H1 (cell line): ENCODE measurements at regions not wholly inside any gene's neighbourhood (a gene's known extent, or its start where the extent isn't known, plus 50 kb on each side); places are given as distances from the start of the nearest gene placed in this dataset.

Experiments
- ATF2 ChIP-seq: IDR thresholded peaks from 2 replicates; pipeline ENCODE4 v1.6.1; 2012; ENCODE audit warnings: low read length, inconsistent platforms
- BACH1 ChIP-seq: IDR thresholded peaks from 2 replicates; pipeline ENCODE4 v1.6.1; 2012; ENCODE audit warnings: low read length, improper control_type of control experiment
- CTBP2 ChIP-seq: IDR thresholded peaks from 2 replicates; pipeline ENCODE4 v1.7.0; 2011; ENCODE audit warnings: borderline replicate concordance, mild to moderate bottlenecking, moderate library complexity, mixed read lengths, low read length; ENCODE audit not compliant: insufficient read depth, insufficient read length
- EZH2 ChIP-seq: fragments of 200-600 bp; sonication (generic); IDR thresholded peaks from 2 replicates; pipeline ENCODE4 v1.7.1; 2012; ENCODE audit warnings: low read depth, mild to moderate bottlenecking, moderate library complexity, low read length, inconsistent platforms; ENCODE audit not compliant: severe bottlenecking
- GABPA ChIP-seq: IDR thresholded peaks from 2 replicates; pipeline ENCODE4 v1.6.1; 2011; ENCODE audit warnings: mild to moderate bottlenecking, low read length, moderate library complexity, borderline replicate concordance; ENCODE audit not compliant: insufficient read depth
- RXRA ChIP-seq: IDR thresholded peaks from 2 replicates; pipeline ENCODE4 v1.6.1; 2011; ENCODE audit warnings: low read depth, mild to moderate bottlenecking, low read length, moderate library complexity; ENCODE audit not compliant: insufficient read depth

- TF ChIP-seq ATF2, result no peak
- TF ChIP-seq CTBP2, result no peak
- no peak for TF ChIP-seq BACH1
- TF ChIP-seq RXRA, result no peak
- no peak for TF ChIP-seq EZH2
- no peak for TF ChIP-seq GABPA
Observed at GRCh38 chr1:58409890-58410289, 136.6 kb downstream of the OMA1 start (continued).
